ENCODE measurements at regions not wholly inside any gene's neighbourhood (a gene's known extent, or its start where the extent isn't known, plus 50 kb on each side); places are given as distances from the start of the nearest gene placed in this dataset.
A peak's percentile ranks its signal among the peaks of the same experiment; 100 is the strongest.

DNA sequence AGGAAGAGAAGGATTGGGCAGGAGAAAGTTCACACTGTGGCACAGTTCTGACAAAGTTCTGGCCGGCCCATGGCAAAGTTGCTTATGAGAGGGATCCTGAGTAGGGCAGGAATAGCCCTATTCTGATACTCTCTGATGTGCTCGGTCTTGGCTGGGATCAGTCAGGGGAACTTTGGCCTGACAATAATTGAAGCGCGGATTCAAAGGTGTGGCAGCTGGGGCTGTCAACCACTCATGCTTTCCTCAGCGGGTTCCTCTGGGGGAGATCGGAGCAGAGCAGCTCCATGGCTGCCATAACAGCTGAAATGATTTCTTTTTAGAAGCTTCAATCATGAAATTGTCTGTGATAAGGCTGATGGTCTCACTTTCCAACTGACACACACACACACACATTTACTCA lies 714.1 kb downstream of the DHX35 start:
- ATAC-seq (peak; percentile 87), DNase-seq (peak in 2 of 3 donors; percentile 49 to 64)
- intact Hi-C loops (cut with DNase I, micrococcal nuclease) = no loop called here
- Histone ChIP-seq H3K4me3 (no peak overlapping the region), H3K9me3 (no peaks in the 10 kb centered on the region), H3K4me1 (ENCODE audit: low read depth) (peaks cover 19% of the 10 kb centered on the region), H3K36me3 (ENCODE audit: low read depth) (no peaks in the 10 kb centered on the region)
- TF ChIP-seq, protein P1, sequence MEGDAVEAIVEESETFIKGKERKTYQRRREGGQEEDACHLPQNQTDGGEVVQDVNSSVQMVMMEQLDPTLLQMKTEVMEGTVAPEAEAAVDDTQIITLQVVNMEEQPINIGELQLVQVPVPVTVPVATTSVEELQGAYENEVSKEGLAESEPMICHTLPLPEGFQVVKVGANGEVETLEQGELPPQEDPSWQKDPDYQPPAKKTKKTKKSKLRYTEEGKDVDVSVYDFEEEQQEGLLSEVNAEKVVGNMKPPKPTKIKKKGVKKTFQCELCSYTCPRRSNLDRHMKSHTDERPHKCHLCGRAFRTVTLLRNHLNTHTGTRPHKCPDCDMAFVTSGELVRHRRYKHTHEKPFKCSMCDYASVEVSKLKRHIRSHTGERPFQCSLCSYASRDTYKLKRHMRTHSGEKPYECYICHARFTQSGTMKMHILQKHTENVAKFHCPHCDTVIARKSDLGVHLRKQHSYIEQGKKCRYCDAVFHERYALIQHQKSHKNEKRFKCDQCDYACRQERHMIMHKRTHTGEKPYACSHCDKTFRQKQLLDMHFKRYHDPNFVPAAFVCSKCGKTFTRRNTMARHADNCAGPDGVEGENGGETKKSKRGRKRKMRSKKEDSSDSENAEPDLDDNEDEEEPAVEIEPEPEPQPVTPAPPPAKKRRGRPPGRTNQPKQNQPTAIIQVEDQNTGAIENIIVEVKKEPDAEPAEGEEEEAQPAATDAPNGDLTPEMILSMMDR (IDR thresholded peaks at IDR 0.05) = no peak

DNA sequence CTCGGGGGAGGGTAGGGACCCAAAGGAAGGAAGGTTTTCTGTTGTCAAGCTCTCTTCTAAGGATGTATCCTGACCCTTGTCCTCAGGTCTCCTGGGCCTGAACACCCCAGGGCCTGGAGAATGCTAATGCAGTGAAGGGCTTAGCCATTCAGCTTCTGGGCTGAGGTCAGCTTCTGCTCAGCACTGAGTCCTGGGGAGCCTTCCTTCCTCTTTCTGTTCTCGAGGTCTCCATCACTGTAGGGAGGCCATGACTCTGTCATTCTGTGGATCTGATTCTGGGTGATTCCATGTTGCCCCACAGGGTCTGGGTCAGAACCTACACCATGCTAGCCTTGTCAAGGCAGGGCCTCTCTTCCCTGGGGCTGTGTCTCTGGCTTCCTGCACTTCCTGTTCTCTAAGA lies 712.7 kb downstream of the DHX35 start:
- DNase-seq = peak in 2 of 3 donors; percentile 21 to 34
- peak; percentile 11 for ATAC-seq
- TF ChIP-seq, protein P1 (IDR thresholded peaks at IDR 0.05) = no peak
- H3K4me3 ChIP-seq = no peak overlapping the region
- H3K9me3 ChIP-seq = no peaks in the 10 kb centered on the region
- H3K36me3 ChIP-seq (ENCODE audit: low read depth) = no peaks in the 10 kb centered on the region
- intact Hi-C loops (cut with DNase I, micrococcal nuclease) = no loop called here
- H3K4me1 ChIP-seq (ENCODE audit: low read depth) = peaks cover 25% of the 10 kb centered on the region

DNA sequence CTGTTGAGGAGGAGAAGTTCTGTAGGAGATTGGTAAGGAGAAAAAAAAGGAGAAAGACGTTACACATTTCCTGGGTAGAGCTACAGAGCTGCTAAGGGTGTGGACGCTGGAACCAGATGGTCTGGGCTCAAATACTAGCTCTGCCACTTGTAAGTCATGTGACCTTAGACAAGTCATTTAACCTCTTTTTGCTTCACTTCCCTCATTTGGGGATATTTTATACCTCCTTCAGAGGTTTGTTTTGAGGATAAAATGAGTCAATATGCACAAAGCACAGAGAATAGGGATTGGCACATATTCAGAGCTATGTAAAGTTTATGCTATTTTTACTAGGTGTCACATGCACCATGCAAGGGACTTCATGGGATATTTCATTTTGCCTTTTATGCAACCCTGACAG lies 708.8 kb downstream of the DHX35 start:
- TF ChIP-seq, protein P1 (IDR thresholded peaks at IDR 0.05) = no peak
- DNase-seq (no peak), ATAC-seq (peak; percentile 45)
- intact Hi-C loops (cut with DNase I, micrococcal nuclease) = no loop called here
- peaks cover 16% of the 10 kb centered on the region for H3K4me1 ChIP-seq (ENCODE audit: low read depth)
- no peak overlapping the region for H3K4me3 ChIP-seq
- no peaks in the 10 kb centered on the region for H3K9me3 ChIP-seq
- no peaks in the 10 kb centered on the region for H3K36me3 ChIP-seq (ENCODE audit: low read depth)

DNA sequence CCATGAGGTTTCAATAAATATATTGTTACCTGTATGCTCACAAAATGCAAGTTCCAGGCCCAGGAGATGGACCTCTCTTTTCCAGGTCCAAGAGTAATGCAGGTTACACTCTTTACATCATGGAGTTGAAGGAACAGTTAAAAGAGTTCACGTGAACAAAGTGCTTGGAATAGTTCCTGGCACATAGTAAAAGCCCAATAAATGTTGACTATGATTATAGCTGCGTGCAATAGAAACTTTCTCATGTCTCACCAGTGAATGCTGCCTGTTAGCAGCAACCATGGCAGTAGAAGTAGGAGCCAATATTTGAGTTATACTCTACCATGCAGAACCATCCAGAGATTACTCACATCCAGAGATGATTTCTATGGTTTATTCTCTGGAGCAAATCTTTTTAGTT lies 707.5 kb downstream of the DHX35 start:
- H3K4me3 ChIP-seq = no peak overlapping the region
- peaks cover 8% of the 10 kb centered on the region for H3K4me1 ChIP-seq (ENCODE audit: low read depth)
- H3K9me3 ChIP-seq = no peaks in the 10 kb centered on the region
- DNase-seq (no peak), ATAC-seq (peak; percentile 54)
- TF ChIP-seq, protein P1 (IDR thresholded peaks at IDR 0.05) = no peak
- no peaks in the 10 kb centered on the region for H3K36me3 ChIP-seq (ENCODE audit: low read depth)
- intact Hi-C loops (cut with DNase I, micrococcal nuclease) = no loop called here

DNA sequence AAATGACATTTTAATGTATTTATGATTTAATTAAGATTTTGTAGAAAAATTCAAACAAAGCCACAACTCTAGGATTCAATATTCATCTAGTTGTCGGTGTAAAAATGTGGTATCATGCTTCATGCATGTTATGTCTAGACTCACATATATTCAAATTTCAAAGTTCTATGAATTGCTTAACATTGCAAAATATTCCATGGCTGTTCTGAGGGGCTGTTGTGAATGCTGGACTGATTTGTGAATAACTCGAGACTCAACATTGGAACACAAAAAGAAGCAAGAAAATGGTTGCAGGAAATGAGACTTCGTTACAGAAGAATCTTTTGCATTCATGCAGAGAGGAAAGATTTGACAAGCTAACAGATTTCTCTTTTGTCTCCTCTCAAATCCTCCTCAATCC lies 705.9 kb downstream of the DHX35 start:
- no peak for ATAC-seq
- TF ChIP-seq, protein P1 (IDR thresholded peaks at IDR 0.05) = no peak
- DNase-seq = no peak
- no peaks in the 10 kb centered on the region for H3K36me3 ChIP-seq (ENCODE audit: low read depth)
- intact Hi-C loops (cut with DNase I, micrococcal nuclease) = no loop called here
- H3K9me3 ChIP-seq = no peaks in the 10 kb centered on the region
- H3K4me1 ChIP-seq (ENCODE audit: low read depth) = peaks cover 5% of the 10 kb centered on the region
- H3K4me3 ChIP-seq = no peak overlapping the region

DNA sequence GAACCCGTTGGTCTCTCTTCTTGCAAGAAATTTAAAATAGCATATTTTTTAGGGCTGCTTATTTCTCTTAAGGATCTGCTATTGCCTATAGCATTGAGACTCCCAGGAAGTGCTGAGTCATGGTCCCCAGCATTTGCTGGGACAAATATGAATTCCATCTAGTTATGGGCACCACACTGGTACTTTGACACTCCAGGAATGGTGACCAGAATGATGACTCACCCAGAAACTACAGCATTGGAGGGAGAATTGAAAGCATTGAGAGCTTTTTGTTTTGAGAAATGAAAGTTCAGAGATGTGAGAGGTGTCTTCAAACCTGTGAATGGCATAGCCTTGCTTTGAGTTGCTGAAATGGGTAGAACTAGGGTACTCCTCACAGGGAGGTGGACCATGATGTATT lies 699.7 kb downstream of the DHX35 start:
- DNase-seq = no peak
- intact Hi-C loops (cut with DNase I, micrococcal nuclease) = no loop called here
- Histone ChIP-seq H3K9me3 (no peaks in the 10 kb centered on the region), H3K4me3 (no peak overlapping the region), H3K4me1 (ENCODE audit: low read depth) (no peaks in the 10 kb centered on the region), H3K36me3 (ENCODE audit: low read depth) (no peaks in the 10 kb centered on the region)
- peak; percentile 29 for ATAC-seq
- TF ChIP-seq, protein P1 (IDR thresholded peaks at IDR 0.05) = no peak
